Kidney (tissue), 13 donors: ENCODE measurements at regions not wholly inside any gene's neighbourhood (a gene's known extent, or its start where the extent isn't known, plus 50 kb on each side); places are given as distances from the start of the nearest gene placed in this dataset.

ENCODE experiments used
- DNase-seq, 5 donors: peaks; one replicate each; pipeline ENCODE4 v3.0.0-alpha.2; 2013 to 2020
- FAIRE-seq: peaks from 2 replicates; lab custom pipeline; 2012; peaks lifted over from hg19 to GRCh38; lab: Jason Lieb, UNC
- H3K27ac ChIP-seq, 2 donors: one replicate each; pipeline ENCODE4 v1.7.0; 2013; ENCODE audit warnings: low read depth in 2 of 2, low read length in 2 of 2, inconsistent platforms in 1 of 2
- H3K27me3 ChIP-seq: one replicate; pipeline ENCODE4 v1.7.1; 2013; ENCODE audit warnings: low read length, inconsistent platforms; ENCODE audit not compliant: control insufficient read depth, insufficient read depth
- H3K36me3 ChIP-seq, 3 donors: one replicate each; pipeline versions ENCODE4 v1.7.0 to v1.7.1; 2013; ENCODE audit warnings: low read length in 3 of 3, control low read depth in 1 of 3, inconsistent platforms in 1 of 3; ENCODE audit not compliant: insufficient read depth in 3 of 3, control insufficient read depth in 2 of 3
- H3K4me1 ChIP-seq, 3 donors: one replicate each; pipeline versions ENCODE4 v1.7.0 to v1.7.1; 2013; ENCODE audit warnings: low read length in 3 of 3, inconsistent platforms in 1 of 3, low read depth in 1 of 3; ENCODE audit not compliant: control insufficient read depth in 2 of 3, insufficient read depth in 2 of 3
- H3K4me3 ChIP-seq, 3 donors: one replicate each; pipeline versions ENCODE4 v1.7.0 to v1.8.1; 2013; ENCODE audit warnings: low read length in 3 of 3, control low read depth in 1 of 3, inconsistent platforms in 1 of 3
- H3K9ac ChIP-seq, 3 donors: one replicate each; pipeline versions ENCODE4 v1.7.0 to v1.7.1; 2013; ENCODE audit warnings: low read length in 3 of 3, control low read depth in 1 of 3, inconsistent platforms in 1 of 3
- H3K9me3 ChIP-seq, 3 donors: one replicate each; pipeline versions ENCODE4 v1.7.0 to v1.7.1; 2013; ENCODE audit warnings: low read length in 3 of 3, control low read depth in 1 of 3, inconsistent platforms in 1 of 3; ENCODE audit not compliant: control insufficient read depth in 2 of 3, insufficient read depth in 1 of 3
- intact Hi-C: fragments of 100-400 bp; cut with DNase I; formaldehyde crosslinking; loops from one replicate; pipeline ENCODE4 v1.11.1; 2022
- TF ChIP-seq, protein P1 (sequence below): IDR thresholded peaks from 3 replicates; pipeline ENCODE4 v1.5.1; 2012; ENCODE audit warnings: mild to moderate bottlenecking, moderate library complexity, borderline replicate concordance; ENCODE audit not compliant: insufficient read depth; ENCODE audit errors: extremely low read depth
- donor health status: control.
- donor health status: control.
- donor health status: control.
- donor health status: control.
- donor health status: control.
- donor health status: DM: yes; HTN: yes; CAD: no.
- donor health status: Normal renal cell carcinoma (clear cell type).

GRCh38 chr5:87574106-87574505 is 161.4 kb upstream of the CCNH start:
- intact Hi-C loops: no loop called here
- H3K36me3 ChIP-seq: no peaks in the 10 kb centered on the region
- H3K9me3 ChIP-seq: no peaks in the 10 kb centered on the region
- no peak overlapping the region for H3K9ac ChIP-seq
- no peak overlapping the region for H3K4me3 ChIP-seq
- FAIRE-seq (no peak), DNase-seq (no peak)
- no peaks in the 10 kb centered on the region for H3K27me3 ChIP-seq
- TF ChIP-seq, protein P1, sequence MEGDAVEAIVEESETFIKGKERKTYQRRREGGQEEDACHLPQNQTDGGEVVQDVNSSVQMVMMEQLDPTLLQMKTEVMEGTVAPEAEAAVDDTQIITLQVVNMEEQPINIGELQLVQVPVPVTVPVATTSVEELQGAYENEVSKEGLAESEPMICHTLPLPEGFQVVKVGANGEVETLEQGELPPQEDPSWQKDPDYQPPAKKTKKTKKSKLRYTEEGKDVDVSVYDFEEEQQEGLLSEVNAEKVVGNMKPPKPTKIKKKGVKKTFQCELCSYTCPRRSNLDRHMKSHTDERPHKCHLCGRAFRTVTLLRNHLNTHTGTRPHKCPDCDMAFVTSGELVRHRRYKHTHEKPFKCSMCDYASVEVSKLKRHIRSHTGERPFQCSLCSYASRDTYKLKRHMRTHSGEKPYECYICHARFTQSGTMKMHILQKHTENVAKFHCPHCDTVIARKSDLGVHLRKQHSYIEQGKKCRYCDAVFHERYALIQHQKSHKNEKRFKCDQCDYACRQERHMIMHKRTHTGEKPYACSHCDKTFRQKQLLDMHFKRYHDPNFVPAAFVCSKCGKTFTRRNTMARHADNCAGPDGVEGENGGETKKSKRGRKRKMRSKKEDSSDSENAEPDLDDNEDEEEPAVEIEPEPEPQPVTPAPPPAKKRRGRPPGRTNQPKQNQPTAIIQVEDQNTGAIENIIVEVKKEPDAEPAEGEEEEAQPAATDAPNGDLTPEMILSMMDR: no peak
- H3K4me1 ChIP-seq: no peaks in the 10 kb centered on the region
- no peak overlapping the region for H3K27ac ChIP-seq

GRCh38 chr5:87572611-87573010 is 159.9 kb upstream of the CCNH start:
- TF ChIP-seq, protein P1: no peak
- intact Hi-C loops: no loop called here
- Histone ChIP-seq H3K36me3 (no peaks in the 10 kb centered on the region), H3K4me3 (no peak overlapping the region), H3K9ac (no peak overlapping the region), H3K9me3 (no peaks in the 10 kb centered on the region), H3K4me1 (no peaks in the 10 kb centered on the region), H3K27me3 (no peaks in the 10 kb centered on the region), H3K27ac (no peak overlapping the region)
- DNase-seq (no peak), FAIRE-seq (no peak)

DNA sequence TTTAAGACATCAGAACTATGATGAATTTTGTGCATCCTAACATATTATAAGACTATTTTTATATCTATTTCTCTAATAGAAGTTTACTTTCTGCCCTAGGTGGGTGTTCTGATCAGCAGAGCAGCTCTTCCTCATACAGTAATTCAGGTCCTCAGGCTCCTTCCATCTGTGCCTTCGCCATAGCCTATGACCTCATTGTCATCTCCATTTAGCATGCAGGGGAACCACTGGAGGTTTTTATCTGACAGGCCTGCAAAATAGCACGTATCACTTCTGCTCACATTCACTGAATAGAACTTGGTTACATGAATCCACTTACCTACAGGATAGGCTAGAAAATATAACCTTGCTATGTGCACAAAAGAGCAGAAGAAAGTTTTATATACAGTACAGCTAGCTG is 159.4 kb upstream of the CCNH start:
- FAIRE-seq: no peak
- intact Hi-C loops: no loop called here
- Histone ChIP-seq H3K9ac (no peak overlapping the region), H3K27ac (no peak overlapping the region), H3K4me1 (no peaks in the 10 kb centered on the region), H3K9me3 (no peaks in the 10 kb centered on the region), H3K27me3 (no peaks in the 10 kb centered on the region), H3K36me3 (no peaks in the 10 kb centered on the region), H3K4me3 (no peak overlapping the region)
- no peak for DNase-seq
- TF ChIP-seq, protein P1: no peak

DNA sequence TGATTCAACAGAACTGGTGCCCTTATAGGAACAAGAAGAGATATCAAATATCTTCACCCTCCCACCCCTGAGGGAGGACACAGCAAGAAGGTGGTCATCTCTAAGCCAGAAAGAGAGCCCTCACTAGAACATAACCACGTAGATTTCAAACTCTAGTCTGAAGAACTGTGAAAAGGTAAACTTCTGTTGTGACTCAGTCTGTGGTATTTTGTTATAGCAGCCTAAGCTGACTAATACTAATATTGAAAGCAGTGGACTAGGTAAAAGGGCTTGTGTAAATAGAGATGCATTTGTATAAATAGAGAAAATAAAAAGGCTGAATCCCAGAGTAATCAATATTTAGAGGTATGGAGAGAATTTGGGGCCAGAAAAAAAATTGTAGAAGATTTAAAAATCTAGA is 157.6 kb upstream of the CCNH start:
- no peak overlapping the region for H3K4me3 ChIP-seq
- no peaks in the 10 kb centered on the region for H3K9me3 ChIP-seq
- H3K4me1 ChIP-seq: no peaks in the 10 kb centered on the region
- intact Hi-C loops: no loop called here
- no peaks in the 10 kb centered on the region for H3K27me3 ChIP-seq
- no peak overlapping the region for H3K27ac ChIP-seq
- DNase-seq (no peak), FAIRE-seq (no peak)
- H3K36me3 ChIP-seq: no peaks in the 10 kb centered on the region
- TF ChIP-seq, protein P1: no peak
- no peak overlapping the region for H3K9ac ChIP-seq
